ENCODE measurements at regions not wholly inside any gene's neighbourhood (a gene's known extent, or its start where the extent isn't known, plus 50 kb on each side); places are given as distances from the start of the nearest gene placed in this dataset.
A peak's percentile ranks its signal among the peaks of the same experiment; 100 is the strongest.

GRCh38 chr4:78669453-78669852 is 106.7 kb upstream of the BMP2K start:
- CTCF ChIA-PET (ENCODE audit: unreplicated experiment) = no interaction called here
- BruUV-seq (replicated peaks) = no TSS peak

GRCh38 chr4:78671903-78672815 is 104.0 kb upstream of the BMP2K start:
- no peak overlapping the region for H3K4me3 ChIP-seq (ENCODE audit: low read depth, low read length, poor library complexity, severe bottlenecking)
- TF ChIP-seq EZH2phosphoT487 (IDR thresholded peaks at IDR 0.05; ENCODE audit: borderline replicate concordance, low read depth, low read length) (no peak), CTCF (conservative IDR thresholded peaks at IDR 0.05; ENCODE audit: low read length) (no peak)
- BruUV-seq (replicated peaks) = no TSS peak
- H2AFZ ChIP-seq (ENCODE audit: low read length) = peak overlapping the region; percentile 39; the same call in 1 of the 2 replicates
- intact Hi-C loops (cut with micrococcal nuclease; ENCODE audit: unreplicated experiment) = no loop called here
- peak overlapping the region; percentile 58 for H3K4me2 ChIP-seq (ENCODE audit: low read length)
- DNase-seq (ENCODE audit: low spot score) = no peak
- H3K27ac ChIP-seq (ENCODE audit: low read depth, low read length, poor library complexity, severe bottlenecking) = no peak overlapping the region
- H3K4me1 ChIP-seq (ENCODE audit: insufficient read depth, low read length, poor library complexity, severe bottlenecking) = peaks cover 40% of the 10 kb centered on the region
- peaks cover 4% of the 10 kb centered on the region; the same call in 1 of the 2 replicates for H3K9me3 ChIP-seq (ENCODE audit: low read length)
- no peaks in the 10 kb centered on the region for H4K20me1 ChIP-seq (ENCODE audit: insufficient read depth, low read length)
- ChIA-PET POLR2A (interaction anchor here (0.6 to 4.5 kb wide), 7 partner anchors 11 to 268 kb away, joined by 3 to 33 read pairs (median 4); no protein-coding TSS in a partner anchor), CTCF (ENCODE audit: unreplicated experiment) (interaction anchor here (1.2 kb wide), 1 partner anchor 20 kb away, joined by 3 read pairs; no protein-coding TSS in a partner anchor)
- H3K9me2 ChIP-seq (ENCODE audit: insufficient read depth, low read length) = no peaks in the 10 kb centered on the region
- H3K36me3 ChIP-seq (ENCODE audit: insufficient read depth, low read length) = no peaks in the 10 kb centered on the region
- H3K79me2 ChIP-seq (ENCODE audit: insufficient read depth, low read depth, low read length) = no peaks in the 10 kb centered on the region

More at GRCh38 chr4:78669453-78669852, 106.7 kb upstream of the BMP2K start:
- POLR2A ChIA-PET = interaction anchor here (0.7 to 4.5 kb wide), 12 partner anchors 8 to 195 kb away, joined by 3 to 33 read pairs (median 4); no protein-coding TSS in a partner anchor
- intact Hi-C loops (cut with micrococcal nuclease; ENCODE audit: unreplicated experiment) = loop anchor here (5.0 kb wide), 1 partner anchor 57 kb away; no protein-coding TSS in a partner anchor
- TF ChIP-seq EZH2phosphoT487 (IDR thresholded peaks at IDR 0.05; ENCODE audit: borderline replicate concordance, low read depth, low read length) = no peak
- TF ChIP-seq CTCF (conservative IDR thresholded peaks at IDR 0.05; ENCODE audit: low read length) = peak; percentile 70
- H3K4me3 ChIP-seq (ENCODE audit: low read depth, low read length, poor library complexity, severe bottlenecking) = no peak overlapping the region
- DNase-seq (ENCODE audit: low spot score) = peak; percentile 28
- no peaks in the 10 kb centered on the region for H3K9me2 ChIP-seq (ENCODE audit: insufficient read depth, low read length)
- H3K4me1 ChIP-seq (ENCODE audit: insufficient read depth, low read length, poor library complexity, severe bottlenecking) = peaks cover 48% of the 10 kb centered on the region
- H3K27ac ChIP-seq (ENCODE audit: low read depth, low read length, poor library complexity, severe bottlenecking) = no peak overlapping the region
- H2AFZ ChIP-seq (ENCODE audit: low read length) = no peak overlapping the region
- no peaks in the 10 kb centered on the region for H3K36me3 ChIP-seq (ENCODE audit: insufficient read depth, low read length)
- no peaks in the 10 kb centered on the region for H3K79me2 ChIP-seq (ENCODE audit: insufficient read depth, low read depth, low read length)
- no peaks in the 10 kb centered on the region for H4K20me1 ChIP-seq (ENCODE audit: insufficient read depth, low read length)
- H3K9me3 ChIP-seq (ENCODE audit: low read length) = no peaks in the 10 kb centered on the region
- no peak overlapping the region for H3K4me2 ChIP-seq (ENCODE audit: low read length)
